ENCODE measurements at regions not wholly inside any gene's neighbourhood (a gene's known extent, or its start where the extent isn't known, plus 50 kb on each side); places are given as distances from the start of the nearest gene placed in this dataset.

GRCh38 chr2:56455642-56456041 lies 271.9 kb downstream of the CCDC85A start:
- H3K27me3 ChIP-seq = no peaks in the 10 kb centered on the region
- no peak overlapping the region for H3K27ac ChIP-seq
- no peak for DNase-seq
- no peaks in the 10 kb centered on the region for H3K36me3 ChIP-seq
- H3K4me1 ChIP-seq = no peaks in the 10 kb centered on the region
- no peaks in the 10 kb centered on the region for H3K9me3 ChIP-seq
- no peak overlapping the region for H3K4me3 ChIP-seq
- no peak for TF ChIP-seq CTCF (IDR thresholded peaks at IDR 0.05)
- TF ChIP-seq POLR2A (IDR thresholded peaks at IDR 0.05) = no peak

DNA sequence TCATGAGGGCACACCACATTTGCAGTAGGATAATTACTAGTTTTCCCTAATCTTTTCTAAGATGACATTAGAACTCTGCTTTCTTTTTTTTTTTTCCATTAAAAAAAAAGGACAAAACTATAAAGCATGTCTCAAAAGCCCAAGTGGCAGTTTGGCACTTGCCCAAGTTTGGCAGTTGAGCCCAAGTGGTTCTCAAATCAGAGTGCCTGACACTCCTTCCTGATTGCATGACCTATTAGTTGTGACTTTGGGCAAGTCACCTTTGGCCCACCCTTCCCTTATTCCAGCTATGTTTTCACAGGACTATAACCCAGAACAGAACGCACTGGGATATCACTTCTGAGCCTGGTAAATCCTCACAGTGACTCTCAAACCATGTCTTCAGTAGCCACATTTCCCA lies 273.0 kb downstream of the CCDC85A start:
- DNase-seq = no peak
- Histone ChIP-seq H3K27ac (no peak overlapping the region), H3K36me3 (no peaks in the 10 kb centered on the region), H3K9me3 (no peaks in the 10 kb centered on the region), H3K4me3 (no peak overlapping the region), H3K4me1 (no peaks in the 10 kb centered on the region), H3K27me3 (no peaks in the 10 kb centered on the region)
- TF ChIP-seq CTCF (IDR thresholded peaks at IDR 0.05) (no peak), POLR2A (IDR thresholded peaks at IDR 0.05) (no peak)

DNA sequence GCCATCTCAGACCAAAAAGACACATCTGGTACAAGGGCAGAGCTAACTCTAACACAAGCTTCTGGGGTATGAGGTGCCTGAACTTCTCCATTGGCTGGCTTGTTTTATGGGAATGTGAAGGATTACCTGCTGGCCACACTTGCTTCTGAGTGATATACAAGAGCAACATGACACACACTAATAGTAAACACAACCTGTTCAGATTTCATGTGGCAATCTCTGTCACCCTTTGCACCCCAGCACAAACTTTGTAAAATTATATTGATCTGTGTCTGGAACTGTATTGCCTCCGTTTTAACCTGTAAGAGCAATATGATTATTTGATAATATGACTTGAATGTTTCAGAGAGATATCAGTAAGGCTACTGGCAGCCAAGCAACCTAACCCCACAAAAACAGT lies 276.7 kb downstream of the CCDC85A start:
- no peaks in the 10 kb centered on the region for H3K4me1 ChIP-seq
- no peaks in the 10 kb centered on the region for H3K36me3 ChIP-seq
- DNase-seq = no peak
- no peak overlapping the region for H3K4me3 ChIP-seq
- TF ChIP-seq POLR2A (IDR thresholded peaks at IDR 0.05) (no peak), CTCF (IDR thresholded peaks at IDR 0.05) (no peak)
- H3K27me3 ChIP-seq = no peaks in the 10 kb centered on the region
- H3K9me3 ChIP-seq = no peaks in the 10 kb centered on the region
- H3K27ac ChIP-seq = no peak overlapping the region

- Histone ChIP-seq H3K4me1 (no peaks in the 10 kb centered on the region), H3K36me3 (no peaks in the 10 kb centered on the region), H3K27ac (no peak overlapping the region), H3K27me3 (no peaks in the 10 kb centered on the region), H3K4me3 (no peak overlapping the region), H3K9me3 (no peaks in the 10 kb centered on the region)
- TF ChIP-seq CTCF (IDR thresholded peaks at IDR 0.05) = no peak
- no peak for TF ChIP-seq POLR2A (IDR thresholded peaks at IDR 0.05)
- no peak for DNase-seq
Observed at GRCh38 chr2:56464066-56464465, 280.3 kb downstream of the CCDC85A start.

GRCh38 chr2:56464613-56465012 lies 280.8 kb downstream of the CCDC85A start:
- H3K27me3 ChIP-seq = no peaks in the 10 kb centered on the region
- H3K9me3 ChIP-seq = no peaks in the 10 kb centered on the region
- TF ChIP-seq POLR2A (IDR thresholded peaks at IDR 0.05) (no peak), CTCF (IDR thresholded peaks at IDR 0.05) (no peak)
- H3K4me3 ChIP-seq = no peak overlapping the region
- no peak for DNase-seq
- no peak overlapping the region for H3K27ac ChIP-seq
- no peaks in the 10 kb centered on the region for H3K4me1 ChIP-seq
- H3K36me3 ChIP-seq = no peaks in the 10 kb centered on the region

DNA sequence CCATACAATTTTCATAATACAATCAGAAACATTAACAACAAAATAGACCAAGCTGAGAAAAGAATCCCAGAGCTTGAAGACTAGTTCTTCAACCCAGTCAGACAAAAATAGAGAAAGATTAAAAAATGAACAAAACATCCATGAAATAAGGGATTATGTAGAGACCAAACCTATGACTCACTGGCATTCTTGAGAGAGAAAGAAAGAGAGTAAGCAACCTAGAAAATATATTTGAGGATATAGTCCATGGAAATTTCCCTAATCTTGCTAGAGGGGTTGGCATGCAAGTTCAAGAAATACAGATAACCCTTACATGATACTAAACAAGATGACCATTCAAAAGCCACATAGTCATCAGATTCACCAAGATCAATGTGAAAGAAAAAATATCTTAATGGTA lies 281.7 kb downstream of the CCDC85A start:
- Histone ChIP-seq H3K4me3 (no peak overlapping the region), H3K27ac (no peak overlapping the region), H3K9me3 (no peaks in the 10 kb centered on the region), H3K4me1 (no peaks in the 10 kb centered on the region), H3K36me3 (no peaks in the 10 kb centered on the region), H3K27me3 (no peaks in the 10 kb centered on the region)
- DNase-seq = no peak
- TF ChIP-seq CTCF (IDR thresholded peaks at IDR 0.05) = no peak
- no peak for TF ChIP-seq POLR2A (IDR thresholded peaks at IDR 0.05)
